HCT116 (cell line): ENCODE measurements at regions not wholly inside any gene's neighbourhood (a gene's known extent, or its start where the extent isn't known, plus 50 kb on each side); places are given as distances from the start of the nearest gene placed in this dataset.

Experiments
- ATAC-seq: fragments of 200-7000 bp; cut with Tn5 transposase; 2 replicates; pipeline ENCODE4 v1.9.1; 2020; ENCODE audit warnings: mild to moderate bottlenecking, moderate library complexity
- BruUV-seq: library from RNA; stranded (reverse); fragments of 400-500 nt; replicated peaks from 2 replicates; lab custom pipeline; 2021; lab: Mats Ljungman, UMichigan
- CTCF ChIA-PET: fragments of 300-600 bp; sonication (Branson Sonifier 250); formaldehyde crosslinking; loops from one replicate; lab custom pipeline; 2021; ENCODE audit warnings: antibody characterized with exemption; lab: Charles Lee
- POLR2A ChIA-PET: fragments of 300-600, 350-600 bp; sonication (Branson Sonifier 250); formaldehyde crosslinking; loops from one replicate; lab custom pipeline; 2021; ENCODE audit warnings: antibody characterized with exemption; lab: Charles Lee
- RAD21 ChIA-PET, 2 experiments: fragments of 300-600 bp; sonication (Branson Sonifier 250); formaldehyde crosslinking; loops; one replicate each; lab custom pipeline; 2023; ENCODE audit warnings: low total read pairs in 2 of 2; ENCODE audit not compliant: uncharacterized antibody in 2 of 2, unreplicated experiment in 2 of 2, low non-redundant PET in 1 of 2; lab: Charles Lee
- DNase-seq: peaks from one replicate; pipeline ENCODE4 v3.0.0-alpha.2; 2010; ENCODE audit warnings: low read depth, low spot score
- H2AFZ ChIP-seq: fragments of 200-600 bp; shearing (Covaris generic), sonication (generic); 2 replicates; pipeline ENCODE4 v1.6.1; 2017; ENCODE audit warnings: low read depth, mixed run types, mixed read lengths, antibody characterized with exemption, low read length; ENCODE audit not compliant: poor library complexity, severe bottlenecking
- H3K27ac ChIP-seq: 2 replicates; pipeline ENCODE4 v1.5.1; 2012; ENCODE audit warnings: low read depth, low read length
- H3K27me3 ChIP-seq: fragments of 200-600 bp; sonication (generic); 2 replicates; pipeline ENCODE4 v1.6.1; 2016; ENCODE audit warnings: mixed run types, low read length, mixed read lengths; ENCODE audit not compliant: insufficient read depth
- H3K36me3 ChIP-seq, 2 experiments: fragments of 200-500 bp in 1 of 2; fragments of 200-600 bp in 1 of 2; sonication (Bioruptor generic) in 1 of 2; sonication (generic) in 1 of 2; 2 replicates each; pipeline versions ENCODE4 v1.5.1 to v1.6.1; 2014 to 2016; ENCODE audit warnings: low read length in 2 of 2, inconsistent platforms in 1 of 2, mixed read lengths in 1 of 2, mixed run types in 1 of 2; ENCODE audit not compliant: insufficient read depth in 2 of 2, control insufficient read depth in 1 of 2
- H3K4me1 ChIP-seq, 2 experiments: fragments of 200-600 bp in 1 of 2; sonication (generic) in 1 of 2; 2 replicates each; pipeline versions ENCODE4 v1.5.1 to v1.6.1; 2012 to 2017; ENCODE audit warnings: low read length in 2 of 2, inconsistent platforms in 1 of 2, mild to moderate bottlenecking in 1 of 2, mixed read lengths in 1 of 2, mixed run types in 1 of 2, moderate library complexity in 1 of 2; ENCODE audit not compliant: insufficient read depth in 2 of 2, control insufficient read depth in 1 of 2
- H3K4me2 ChIP-seq: fragments of 200-600 bp; sonication (generic); 2 replicates; pipeline ENCODE4 v1.6.1; 2017; ENCODE audit warnings: mixed run types, low read length, mixed read lengths
- H3K4me3 ChIP-seq, 2 experiments: fragments of 200-600 bp in 1 of 2; sonication (generic) in 1 of 2; replicated peaks in 1 of 2; 2 replicates each; pipeline ENCODE4 v1.5.1; 2011 to 2016; ENCODE audit warnings: low read length in 2 of 2, control low read depth in 1 of 2, low read depth in 1 of 2, mild to moderate bottlenecking in 1 of 2, mixed read lengths in 1 of 2, mixed run types in 1 of 2
- H3K79me2 ChIP-seq: fragments of 200-600 bp; sonication (generic); 2 replicates; pipeline ENCODE4 v1.6.1; 2017; ENCODE audit warnings: mild to moderate bottlenecking, mixed run types, low read length, moderate library complexity, mixed read lengths; ENCODE audit not compliant: insufficient read depth
- H3K9ac ChIP-seq: fragments of 200-600 bp; sonication (generic); 2 replicates; pipeline ENCODE4 v1.6.1; 2016; ENCODE audit warnings: low read length, mixed read lengths
- H3K9me2 ChIP-seq: fragments of 200-600 bp; sonication (generic), shearing (Covaris generic); 2 replicates; pipeline ENCODE4 v1.6.1; 2017; ENCODE audit warnings: mixed run types, mild to moderate bottlenecking, moderate library complexity; ENCODE audit not compliant: insufficient read depth
- H3K9me3 ChIP-seq, 2 experiments: fragments of 200-500 bp in 1 of 2; fragments of 200-600 bp in 1 of 2; sonication (Bioruptor generic) in 1 of 2; sonication (generic) in 1 of 2; 2 replicates each; pipeline ENCODE4 v1.6.1; 2014 to 2017; ENCODE audit warnings: low read length in 2 of 2, mixed read lengths in 2 of 2, inconsistent platforms in 1 of 2, low read depth in 1 of 2, mild to moderate bottlenecking in 1 of 2, mixed run types in 1 of 2, moderate library complexity in 1 of 2; ENCODE audit not compliant: control insufficient read depth in 1 of 2, insufficient read depth in 1 of 2
- H4K20me1 ChIP-seq: fragments of 200-600 bp; sonication (generic), shearing (Covaris generic); 2 replicates; pipeline ENCODE4 v1.6.1; 2017; ENCODE audit warnings: mixed run types, mild to moderate bottlenecking, moderate library complexity; ENCODE audit not compliant: insufficient read depth
- ATF3 ChIP-seq: IDR thresholded peaks from 2 replicates; pipeline ENCODE4 v1.6.1; 2012
- CEBPB ChIP-seq: IDR thresholded peaks from 2 replicates; pipeline ENCODE4 v1.6.1; 2012; ENCODE audit warnings: low read depth
- CTCF ChIP-seq, 3 experiments: fragments of 200-600 bp in 1 of 3; sonication (generic) in 1 of 3; IDR thresholded peaks in 2 of 3; conservative IDR thresholded peaks in 1 of 3; 2 replicates each; pipeline ENCODE4 v1.5.1; 2012 to 2017; ENCODE audit warnings: low read depth in 2 of 3, low read length in 2 of 3, antibody characterized with exemption in 1 of 3, borderline replicate concordance in 1 of 3, control low read depth in 1 of 3, mild to moderate bottlenecking in 1 of 3, mixed read lengths in 1 of 3, mixed run types in 1 of 3, moderate library complexity in 1 of 3; ENCODE audit not compliant: insufficient read depth in 1 of 3
- EGR1 ChIP-seq: IDR thresholded peaks from 2 replicates; pipeline ENCODE4 v1.6.1; 2012; ENCODE audit warnings: low read depth
- ELF1 ChIP-seq: IDR thresholded peaks from 2 replicates; pipeline ENCODE4 v1.6.1; 2012; ENCODE audit warnings: low read depth, borderline replicate concordance
- POLR2A ChIP-seq: IDR thresholded peaks from 2 replicates; pipeline ENCODE4 v1.7.0; 2011; ENCODE audit warnings: borderline replicate concordance; ENCODE audit not compliant: insufficient read depth, insufficient read length; ENCODE audit errors: extremely low read depth
- POLR2AphosphoS5 ChIP-seq: IDR thresholded peaks from 2 replicates; pipeline ENCODE4 v1.6.1; 2011; ENCODE audit warnings: mild to moderate bottlenecking, low read depth, low read length, moderate library complexity
- RAD21 ChIP-seq: IDR thresholded peaks from 2 replicates; pipeline ENCODE4 v1.6.1; 2012; ENCODE audit warnings: low read depth, mild to moderate bottlenecking
- REST ChIP-seq: IDR thresholded peaks from 2 replicates; pipeline ENCODE4 v1.6.1; 2012; ENCODE audit warnings: low read depth
- SP1 ChIP-seq: IDR thresholded peaks from 2 replicates; pipeline ENCODE4 v1.6.1; 2012; ENCODE audit warnings: low read depth
- SRF ChIP-seq: IDR thresholded peaks from 2 replicates; pipeline ENCODE4 v1.6.1; 2012; ENCODE audit warnings: low read depth
- TCF7L2 ChIP-seq: IDR thresholded peaks from 2 replicates; pipeline ENCODE4 v1.7.0; 2011; ENCODE audit warnings: borderline replicate concordance, inconsistent platforms; ENCODE audit not compliant: insufficient read depth, insufficient read length; ENCODE audit errors: extremely low read depth
- YY1 ChIP-seq: IDR thresholded peaks from 2 replicates; pipeline ENCODE4 v1.6.1; 2011; ENCODE audit warnings: low read length, low read depth, moderate library complexity, mild to moderate bottlenecking; ENCODE audit not compliant: insufficient replicate concordance; ENCODE audit errors: extremely low read depth
- intact Hi-C: fragments of 100-400 bp; cut with micrococcal nuclease; formaldehyde crosslinking; loops from 2 replicates; pipeline ENCODE4 v1.10.0; 2022
- TF ChIP-seq, protein P1 (sequence below): IDR thresholded peaks from 2 replicates; pipeline ENCODE4 v1.6.1; 2011; ENCODE audit warnings: mild to moderate bottlenecking, low read length, moderate library complexity; ENCODE audit not compliant: insufficient replicate concordance; ENCODE audit errors: extremely low read depth
- TF ChIP-seq, protein P2 (sequence below): IDR thresholded peaks from 2 replicates; pipeline ENCODE4 v1.6.1; 2012

- TF ChIP-seq, protein P1, sequence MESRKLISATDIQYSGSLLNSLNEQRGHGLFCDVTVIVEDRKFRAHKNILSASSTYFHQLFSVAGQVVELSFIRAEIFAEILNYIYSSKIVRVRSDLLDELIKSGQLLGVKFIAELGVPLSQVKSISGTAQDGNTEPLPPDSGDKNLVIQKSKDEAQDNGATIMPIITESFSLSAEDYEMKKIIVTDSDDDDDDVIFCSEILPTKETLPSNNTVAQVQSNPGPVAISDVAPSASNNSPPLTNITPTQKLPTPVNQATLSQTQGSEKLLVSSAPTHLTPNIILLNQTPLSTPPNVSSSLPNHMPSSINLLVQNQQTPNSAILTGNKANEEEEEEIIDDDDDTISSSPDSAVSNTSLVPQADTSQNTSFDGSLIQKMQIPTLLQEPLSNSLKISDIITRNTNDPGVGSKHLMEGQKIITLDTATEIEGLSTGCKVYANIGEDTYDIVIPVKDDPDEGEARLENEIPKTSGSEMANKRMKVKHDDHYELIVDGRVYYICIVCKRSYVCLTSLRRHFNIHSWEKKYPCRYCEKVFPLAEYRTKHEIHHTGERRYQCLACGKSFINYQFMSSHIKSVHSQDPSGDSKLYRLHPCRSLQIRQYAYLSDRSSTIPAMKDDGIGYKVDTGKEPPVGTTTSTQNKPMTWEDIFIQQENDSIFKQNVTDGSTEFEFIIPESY: no peak
Measured at GRCh38 chr21:14684071-14684470, 138.0 kb upstream of the SAMSN1 start (continued).

- Histone ChIP-seq H3K36me3 (no peaks in the 10 kb centered on the region), H2AFZ (no peak overlapping the region), H3K9me3 (0 out of 4 replicates have a peak, but pooled peaks cover 0 to 4% of the 10 kb centered on the region in 2 experiments), H3K4me3 (no peak overlapping the region), H3K9me2 (no peaks in the 10 kb centered on the region), H3K9ac (no peak overlapping the region), H3K79me2 (no peaks in the 10 kb centered on the region), H3K27me3 (no peaks in the 10 kb centered on the region), H3K27ac (no peak overlapping the region), H3K4me2 (no peak overlapping the region), H3K4me1 (no peaks in the 10 kb centered on the region), H4K20me1 (no peaks in the 10 kb centered on the region)
- intact Hi-C loops: no loop called here
- ATAC-seq (no peak), DNase-seq (no peak)
- no TSS peak for BruUV-seq
- ChIA-PET RAD21 (no interaction called here), CTCF (no interaction called here), POLR2A (no interaction called here)
- TF ChIP-seq SRF (no peak), SP1 (no peak), ELF1 (no peak), YY1 (no peak), POLR2A (no peak), REST (no peak), CEBPB (no peak), TCF7L2 (no peak), POLR2AphosphoS5 (no peak), ATF3 (no peak), CTCF (IDR thresholded peaks at IDR 0.05 in 2 of 3, conservative IDR thresholded peaks at IDR 0.05 in 1 of 3; ENCODE audit: borderline replicate concordance in 1 of 3, insufficient read depth in 1 of 3, low read depth in 2 of 3, low read length in 2 of 3) (no peak), RAD21 (no peak), EGR1 (no peak)
- TF ChIP-seq, protein P2, sequence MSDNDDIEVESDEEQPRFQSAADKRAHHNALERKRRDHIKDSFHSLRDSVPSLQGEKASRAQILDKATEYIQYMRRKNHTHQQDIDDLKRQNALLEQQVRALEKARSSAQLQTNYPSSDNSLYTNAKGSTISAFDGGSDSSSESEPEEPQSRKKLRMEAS: no peak
- TF ChIP-seq, protein P1: no peak
Measured at GRCh38 chr21:14683063-14683462, 136.9 kb upstream of the SAMSN1 start.
